ENCODE measurements at regions not wholly inside any gene's neighbourhood (a gene's known extent, or its start where the extent isn't known, plus 50 kb on each side); places are given as distances from the start of the nearest gene placed in this dataset.

- ChIA-PET POLR2A (no interaction called here), SMC1A (ENCODE audit: uncharacterized antibody, unreplicated experiment) (no interaction called here), RAD21 (ENCODE audit: unreplicated experiment) (no interaction called here), CTCF (no interaction called here)
- FAIRE-seq (no peak), ATAC-seq (no peak), DNase-seq (ENCODE audit: low read depth, low spot score) (no peak)
- no peak overlapping the region for H2AFZ ChIP-seq (ENCODE audit: control insufficient read depth, low read depth, low read length)
- H3K79me2 ChIP-seq (ENCODE audit: control insufficient read depth, insufficient read depth, low read length), result no peaks in the 10 kb centered on the region
- H3K9me3 ChIP-seq (replicated peaks; ENCODE audit: control insufficient read depth, insufficient read depth, low read length), result no peaks in the 10 kb centered on the region
- no peaks in the 10 kb centered on the region for H3K27me3 ChIP-seq (replicated peaks in 1 of 2; ENCODE audit: control insufficient read depth in 2 of 2, insufficient read depth in 2 of 2, low read length in 1 of 2)
- H4K20me1 ChIP-seq (ENCODE audit: control insufficient read depth, insufficient read depth), result no peaks in the 10 kb centered on the region
- in situ Hi-C loops (cut with MboI) (no loop called here), intact Hi-C loops (cut with micrococcal nuclease; ENCODE audit: unreplicated experiment) (no loop called here)
- no peaks in the 10 kb centered on the region for H3K4me1 ChIP-seq (ENCODE audit: control insufficient read depth, insufficient read depth, low read length)
- H3K9ac ChIP-seq (ENCODE audit: control insufficient read depth, insufficient read depth, low read length), result no peak overlapping the region
- 79% methylated on average over 1 of the region's 1 CpG for WGBS (ENCODE audit: insufficient coverage, insufficient replicate concordance, low lambda C conversion rate, missing lambda C conversion rate)
- no peaks in the 10 kb centered on the region for H3K36me3 ChIP-seq (ENCODE audit: control insufficient read depth in 2 of 2, insufficient read depth in 2 of 2, low read length in 1 of 2)
- H3K4me2 ChIP-seq (ENCODE audit: control insufficient read depth, insufficient read depth), result no peak overlapping the region
- H3K27ac ChIP-seq (ENCODE audit: control insufficient read depth, insufficient read depth), result no peak overlapping the region
- no TSS peak for BruUV-seq (replicated peaks)
- TF ChIP-seq ZBTB11 (CRISPR knock-in tag; IDR thresholded peaks at IDR 0.05), result no peak
- TF ChIP-seq EED (IDR thresholded peaks at IDR 0.05; ENCODE audit: low read depth), result no peak
- no peak for TF ChIP-seq PAX8 (IDR thresholded peaks at IDR 0.05)
- no peak for TF ChIP-seq BRCA1 (IDR thresholded peaks at IDR 0.05; ENCODE audit: low read depth, low read length)
- TF ChIP-seq FOS (IDR thresholded peaks at IDR 0.05; ENCODE audit: borderline replicate concordance, extremely low read depth, insufficient read length), result no peak
- TF ChIP-seq HDAC6 (IDR thresholded peaks at IDR 0.05; ENCODE audit: unreplicated experiment), result no peak
- no peak for TF ChIP-seq ZNF622 (IDR thresholded peaks at IDR 0.05)
- no peak for TF ChIP-seq RCOR1 (conservative IDR thresholded peaks at IDR 0.05; ENCODE audit: low read depth, low read length)
- TF ChIP-seq EP300 (IDR thresholded peaks at IDR 0.05; ENCODE audit: borderline replicate concordance in 1 of 2, control insufficient read depth in 1 of 2, low read depth in 2 of 2, low read length in 2 of 2), result no peak
- TF ChIP-seq MTA2 (IDR thresholded peaks at IDR 0.05; ENCODE audit: low read depth), result no peak
- no peak for TF ChIP-seq SMAD1 (IDR thresholded peaks at IDR 0.05; ENCODE audit: low read depth, partially characterized antibody)
- TF ChIP-seq WRNIP1 (IDR thresholded peaks at IDR 0.05; ENCODE audit: borderline replicate concordance, low read depth, low read length), result no peak
- TF ChIP-seq FOXK2 (IDR thresholded peaks at IDR 0.05), result no peak
- no peak for TF ChIP-seq CBX3 (IDR thresholded peaks at IDR 0.05; ENCODE audit: borderline replicate concordance, low read depth)
- H3K4me3 ChIP-seq, result no peak overlapping the region
These were observed 178.5 kb upstream of the TOX3 start for GRCh38 chr16:52725461-52725860.

Measured in GM12878 (cell line).